Panc1 (cell line): ENCODE measurements at regions not wholly inside any gene's neighbourhood (a gene's known extent, or its start where the extent isn't known, plus 50 kb on each side); places are given as distances from the start of the nearest gene placed in this dataset.

ENCODE experiments used
- ATAC-seq: fragments of 200-7000 bp; cut with Tn5 transposase; 2 replicates; pipeline ENCODE4 v1.9.1; 2020; ENCODE audit warnings: mild to moderate bottlenecking, moderate library complexity
- BruUV-seq: library from RNA; stranded (reverse); fragments of 400-500 nt; replicated peaks from 2 replicates; lab custom pipeline; 2021; lab: Mats Ljungman, UMichigan
- CTCF ChIA-PET: fragments of 300-600 bp; sonication (Branson Sonifier 250); formaldehyde crosslinking; loops from one replicate; lab custom pipeline; 2022; ENCODE audit warnings: antibody characterized with exemption; lab: Charles Lee
- POLR2A ChIA-PET: fragments of 300-600 bp; sonication (Branson Sonifier 250); formaldehyde crosslinking; loops from one replicate; lab custom pipeline; 2022; ENCODE audit warnings: antibody characterized with exemption; lab: Charles Lee
- DNase-seq: peaks from one replicate; pipeline ENCODE4 v3.0.0-alpha.2; 2010; ENCODE audit warnings: low read depth, low spot score
- H3K27ac ChIP-seq: 2 replicates; pipeline ENCODE4 v1.5.1; 2011; ENCODE audit warnings: mild to moderate bottlenecking, low read length, inconsistent platforms
- H3K27me3 ChIP-seq: fragments of 200-500 bp; sonication (Bioruptor generic); 2 replicates; pipeline ENCODE4 v1.6.0; 2014; ENCODE audit warnings: low read length, inconsistent platforms; ENCODE audit not compliant: control insufficient read depth, insufficient read depth
- H3K36me3 ChIP-seq: fragments of 200-500 bp; sonication (Bioruptor generic); 2 replicates; pipeline ENCODE4 v1.5.1; 2014; ENCODE audit warnings: inconsistent platforms, mild to moderate bottlenecking, low read length, moderate library complexity; ENCODE audit not compliant: control insufficient read depth, insufficient read depth
- H3K4me1 ChIP-seq: 2 replicates; pipeline ENCODE4 v1.5.1; 2011; ENCODE audit warnings: inconsistent platforms, mild to moderate bottlenecking, low read length, moderate library complexity; ENCODE audit not compliant: control insufficient read depth, insufficient read depth
- H3K4me3 ChIP-seq, 2 experiments: 2 replicates each; pipeline ENCODE4 v1.5.1; 2011 to 2012; ENCODE audit warnings: low read depth in 2 of 2, low read length in 2 of 2, mild to moderate bottlenecking in 2 of 2, inconsistent platforms in 1 of 2, moderate library complexity in 1 of 2
- H3K9me3 ChIP-seq: fragments of 200-500 bp; sonication (Bioruptor generic); 2 replicates; pipeline ENCODE4 v1.5.1; 2014; ENCODE audit warnings: low read depth, mild to moderate bottlenecking, inconsistent platforms, low read length, moderate library complexity; ENCODE audit not compliant: control insufficient read depth, insufficient read depth
- POLR2AphosphoS5 ChIP-seq: IDR thresholded peaks from 2 replicates; pipeline ENCODE4 v1.6.1; 2012; ENCODE audit warnings: mild to moderate bottlenecking, low read depth, low read length, moderate library complexity
- REST ChIP-seq, 2 experiments: IDR thresholded peaks; 2 replicates each; pipeline ENCODE4 v1.6.1; 2011 to 2012; ENCODE audit warnings: low read depth in 2 of 2, control low read depth in 1 of 2, low read length in 1 of 2, mild to moderate bottlenecking in 1 of 2, moderate library complexity in 1 of 2; ENCODE audit not compliant: insufficient read depth in 1 of 2
- SIN3A ChIP-seq: IDR thresholded peaks from 2 replicates; pipeline ENCODE4 v1.6.1; 2012; ENCODE audit warnings: low read depth, mild to moderate bottlenecking, low read length, moderate library complexity, borderline replicate concordance; ENCODE audit not compliant: insufficient read depth
- TCF7L2 ChIP-seq: IDR thresholded peaks from 2 replicates; pipeline ENCODE4 v1.6.1; 2011; ENCODE audit warnings: mild to moderate bottlenecking, low read depth, low read length, inconsistent platforms
- in situ Hi-C: cut with HindIII; loops from 2 replicates; pipeline ENCODE4 v1.10.0; 2016; ENCODE audit warnings: low sequenced_read_pairs, low pct_unique_long_range_greater_than_20kb
- intact Hi-C: fragments of 100-400 bp; cut with micrococcal nuclease; formaldehyde crosslinking; loops from one replicate; pipeline ENCODE4 v1.10.0; 2022; ENCODE audit not compliant: unreplicated experiment
- TF ChIP-seq, protein P1 (sequence below): fragments of 450-650 bp; IDR thresholded peaks from 2 replicates; pipeline ENCODE4 v1.5.1; 2017; ENCODE audit warnings: mild to moderate bottlenecking

DNA sequence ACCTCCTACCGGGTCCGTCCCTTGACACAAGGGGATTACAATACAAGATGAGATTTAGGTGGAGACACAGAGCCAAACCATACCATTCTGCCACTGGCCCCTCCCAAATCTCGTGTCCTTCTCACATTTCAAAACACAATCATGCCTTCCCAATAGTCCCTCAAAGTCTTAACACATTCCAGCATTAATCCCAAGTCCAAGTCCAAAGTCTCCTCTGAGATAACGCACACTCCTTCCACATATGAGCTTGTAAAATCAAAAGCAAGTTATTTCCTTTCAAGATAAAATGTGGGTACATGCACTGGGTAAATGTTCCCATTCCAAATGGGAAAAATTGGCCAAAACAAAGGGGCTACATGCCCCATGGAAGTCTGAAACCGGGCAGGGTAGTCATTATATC, 463.9 kb upstream of the CDH9 start:
- TF ChIP-seq, protein P1, sequence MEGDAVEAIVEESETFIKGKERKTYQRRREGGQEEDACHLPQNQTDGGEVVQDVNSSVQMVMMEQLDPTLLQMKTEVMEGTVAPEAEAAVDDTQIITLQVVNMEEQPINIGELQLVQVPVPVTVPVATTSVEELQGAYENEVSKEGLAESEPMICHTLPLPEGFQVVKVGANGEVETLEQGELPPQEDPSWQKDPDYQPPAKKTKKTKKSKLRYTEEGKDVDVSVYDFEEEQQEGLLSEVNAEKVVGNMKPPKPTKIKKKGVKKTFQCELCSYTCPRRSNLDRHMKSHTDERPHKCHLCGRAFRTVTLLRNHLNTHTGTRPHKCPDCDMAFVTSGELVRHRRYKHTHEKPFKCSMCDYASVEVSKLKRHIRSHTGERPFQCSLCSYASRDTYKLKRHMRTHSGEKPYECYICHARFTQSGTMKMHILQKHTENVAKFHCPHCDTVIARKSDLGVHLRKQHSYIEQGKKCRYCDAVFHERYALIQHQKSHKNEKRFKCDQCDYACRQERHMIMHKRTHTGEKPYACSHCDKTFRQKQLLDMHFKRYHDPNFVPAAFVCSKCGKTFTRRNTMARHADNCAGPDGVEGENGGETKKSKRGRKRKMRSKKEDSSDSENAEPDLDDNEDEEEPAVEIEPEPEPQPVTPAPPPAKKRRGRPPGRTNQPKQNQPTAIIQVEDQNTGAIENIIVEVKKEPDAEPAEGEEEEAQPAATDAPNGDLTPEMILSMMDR: no peak
- TF ChIP-seq SIN3A (no peak), REST (IDR thresholded peaks at IDR 0.05; ENCODE audit: insufficient read depth in 1 of 2, low read depth in 2 of 2, low read length in 1 of 2) (no peak), TCF7L2 (no peak), POLR2AphosphoS5 (no peak)
- CTCF ChIA-PET: no interaction called here

DNA sequence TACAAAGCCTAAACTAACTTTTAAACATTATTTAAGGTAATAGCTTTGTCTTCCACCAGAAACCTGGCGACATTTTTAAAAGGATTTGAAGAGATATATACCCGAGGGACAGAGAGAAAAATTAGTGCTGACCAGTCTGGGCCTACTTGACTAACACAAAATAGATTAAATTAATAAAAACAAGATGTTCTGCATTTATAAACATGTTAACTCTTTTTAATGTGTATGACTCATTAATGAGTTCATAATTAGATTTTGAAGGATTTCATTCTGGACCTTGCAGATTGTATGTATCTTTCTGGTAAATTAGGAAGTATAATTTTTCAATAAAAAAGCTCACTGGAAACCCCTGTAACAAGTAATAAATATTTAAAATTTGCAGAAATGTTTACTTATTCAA, 459.1 kb upstream of the CDH9 start:
- no peak for TF ChIP-seq REST (IDR thresholded peaks at IDR 0.05; ENCODE audit: insufficient read depth in 1 of 2, low read depth in 2 of 2, low read length in 1 of 2)
- no peak for TF ChIP-seq POLR2AphosphoS5
- TF ChIP-seq TCF7L2: no peak
- TF ChIP-seq, protein P1: no peak
- ChIA-PET POLR2A (no interaction called here), CTCF (no interaction called here)
- Histone ChIP-seq H3K27ac (no peak overlapping the region), H3K4me3 (no peak overlapping the region), H3K9me3 (no peaks in the 10 kb centered on the region), H3K36me3 (no peaks in the 10 kb centered on the region), H3K27me3 (no peaks in the 10 kb centered on the region), H3K4me1 (no peaks in the 10 kb centered on the region)
- ATAC-seq: no peak
- intact Hi-C loops: no loop called here
- no peak for DNase-seq
- in situ Hi-C loops: no loop called here
- no TSS peak for BruUV-seq

More for the DNA sequence above, 463.9 kb upstream of the CDH9 start:
- POLR2A ChIA-PET: no interaction called here
- intact Hi-C loops: no loop called here
- ATAC-seq (no peak), DNase-seq (no peak)
- Histone ChIP-seq H3K36me3 (no peaks in the 10 kb centered on the region), H3K4me1 (no peaks in the 10 kb centered on the region), H3K9me3 (no peaks in the 10 kb centered on the region), H3K27ac (no peak overlapping the region), H3K4me3 (no peak overlapping the region), H3K27me3 (no peaks in the 10 kb centered on the region)
- no TSS peak for BruUV-seq
- in situ Hi-C loops: no loop called here
